ENCODE measurements at regions not wholly inside any gene's neighbourhood (a gene's known extent, or its start where the extent isn't known, plus 50 kb on each side); places are given as distances from the start of the nearest gene placed in this dataset.

DNA sequence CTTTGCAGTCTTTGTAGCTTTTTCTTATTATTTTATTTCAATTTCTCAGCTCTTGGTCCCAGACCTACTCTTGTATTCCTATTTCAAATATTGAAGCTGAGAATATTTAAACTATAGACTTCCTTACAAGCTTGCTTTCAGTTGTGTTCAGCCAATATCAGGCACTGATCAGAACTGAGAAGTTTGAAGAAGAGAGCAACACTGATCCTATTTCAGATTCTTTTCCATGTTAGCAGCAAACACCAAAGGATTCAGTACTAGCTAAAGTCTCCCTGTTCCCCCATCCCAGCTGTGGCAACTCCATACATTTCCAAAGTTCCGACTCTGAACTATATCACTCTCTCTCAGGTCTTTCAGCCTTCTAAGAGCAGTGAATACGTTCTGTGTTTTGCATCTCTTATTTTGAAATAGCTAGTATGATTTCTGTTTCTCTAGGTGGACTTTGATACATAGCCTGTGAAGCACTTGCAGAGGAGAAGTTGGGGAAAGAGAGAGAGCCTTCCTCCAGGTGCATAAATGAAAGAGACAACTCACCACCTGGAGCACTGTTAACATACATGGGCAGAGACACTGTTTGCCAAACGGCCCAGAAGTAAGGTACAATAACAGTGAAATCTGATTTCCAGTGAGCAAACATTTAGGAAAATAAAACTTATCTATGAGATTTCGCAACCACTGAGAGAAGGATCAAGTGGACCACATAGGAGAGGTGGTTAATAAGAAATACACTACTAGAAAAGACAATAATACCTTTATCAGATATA, 135.0 kb upstream of the ZNF804A start:
- WGBS (ENCODE audit: low lambda C conversion rate): 37% methylated on average over 4 of the region's 4 CpGs
- Histone ChIP-seq H2AFZ (ENCODE audit: low read depth) (no peak overlapping the region), H3K4me1 (ENCODE audit: control insufficient read depth in 1 of 2, insufficient read depth in 2 of 2, low read depth in 1 of 2, low read length in 1 of 2) (no peaks in the 10 kb centered on the region)

More for the DNA sequence above, 135.0 kb upstream of the ZNF804A start:
- Histone ChIP-seq H3K27ac (ENCODE audit: low read depth in 2 of 2, low read length in 1 of 2) (no peak overlapping the region), H3K4me3 (ENCODE audit: low read depth in 2 of 2, low read length in 1 of 2) (no peak overlapping the region), H3K9me3 (no peaks in the 10 kb centered on the region), H3K9ac (no peak overlapping the region), H3K27me3 (ENCODE audit: insufficient read depth) (no peaks in the 10 kb centered on the region), H3K36me3 (replicated peaks in 1 of 2; ENCODE audit: control insufficient read depth in 1 of 2, insufficient read depth in 2 of 2, low read length in 1 of 2) (no peaks in the 10 kb centered on the region), H3F3A (replicated peaks; ENCODE audit: insufficient read depth) (no peaks in the 10 kb centered on the region), H4K20me1 (ENCODE audit: insufficient read depth) (no peaks in the 10 kb centered on the region), H3K79me2 (ENCODE audit: insufficient read depth) (no peaks in the 10 kb centered on the region), H3K9me2 (no peaks in the 10 kb centered on the region), H3K4me2 (no peak overlapping the region)
- CTCF ChIA-PET: interaction anchor here (1.3 kb wide), 1 partner anchor 11 kb away, joined by 3 read pairs; no protein-coding TSS in a partner anchor
- TF ChIP-seq, protein P1, sequence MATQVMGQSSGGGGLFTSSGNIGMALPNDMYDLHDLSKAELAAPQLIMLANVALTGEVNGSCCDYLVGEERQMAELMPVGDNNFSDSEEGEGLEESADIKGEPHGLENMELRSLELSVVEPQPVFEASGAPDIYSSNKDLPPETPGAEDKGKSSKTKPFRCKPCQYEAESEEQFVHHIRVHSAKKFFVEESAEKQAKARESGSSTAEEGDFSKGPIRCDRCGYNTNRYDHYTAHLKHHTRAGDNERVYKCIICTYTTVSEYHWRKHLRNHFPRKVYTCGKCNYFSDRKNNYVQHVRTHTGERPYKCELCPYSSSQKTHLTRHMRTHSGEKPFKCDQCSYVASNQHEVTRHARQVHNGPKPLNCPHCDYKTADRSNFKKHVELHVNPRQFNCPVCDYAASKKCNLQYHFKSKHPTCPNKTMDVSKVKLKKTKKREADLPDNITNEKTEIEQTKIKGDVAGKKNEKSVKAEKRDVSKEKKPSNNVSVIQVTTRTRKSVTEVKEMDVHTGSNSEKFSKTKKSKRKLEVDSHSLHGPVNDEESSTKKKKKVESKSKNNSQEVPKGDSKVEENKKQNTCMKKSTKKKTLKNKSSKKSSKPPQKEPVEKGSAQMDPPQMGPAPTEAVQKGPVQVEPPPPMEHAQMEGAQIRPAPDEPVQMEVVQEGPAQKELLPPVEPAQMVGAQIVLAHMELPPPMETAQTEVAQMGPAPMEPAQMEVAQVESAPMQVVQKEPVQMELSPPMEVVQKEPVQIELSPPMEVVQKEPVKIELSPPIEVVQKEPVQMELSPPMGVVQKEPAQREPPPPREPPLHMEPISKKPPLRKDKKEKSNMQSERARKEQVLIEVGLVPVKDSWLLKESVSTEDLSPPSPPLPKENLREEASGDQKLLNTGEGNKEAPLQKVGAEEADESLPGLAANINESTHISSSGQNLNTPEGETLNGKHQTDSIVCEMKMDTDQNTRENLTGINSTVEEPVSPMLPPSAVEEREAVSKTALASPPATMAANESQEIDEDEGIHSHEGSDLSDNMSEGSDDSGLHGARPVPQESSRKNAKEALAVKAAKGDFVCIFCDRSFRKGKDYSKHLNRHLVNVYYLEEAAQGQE (IDR thresholded peaks at IDR 0.05; ENCODE audit: low read depth, low read length): no peak
- TF ChIP-seq EZH2phosphoT487 (IDR thresholded peaks at IDR 0.05; ENCODE audit: borderline replicate concordance, low read depth) (no peak), RXRA (IDR thresholded peaks at IDR 0.05; ENCODE audit: borderline replicate concordance, low read depth) (no peak), TAF1 (IDR thresholded peaks at IDR 0.05; ENCODE audit: borderline replicate concordance, low read depth, low read length) (no peak), FOXJ3 (CRISPR knock-in tag; IDR thresholded peaks at IDR 0.05) (no peak), CHD2 (IDR thresholded peaks at IDR 0.05; ENCODE audit: low read length, partially characterized antibody) (no peak), POLR2AphosphoS5 (IDR thresholded peaks at IDR 0.05; ENCODE audit: low read depth, low read length) (no peak), RFX5 (IDR thresholded peaks at IDR 0.05; ENCODE audit: low read length) (no peak), MEF2A (IDR thresholded peaks at IDR 0.05; ENCODE audit: borderline replicate concordance, low read depth) (no peak), FOSL2 (IDR thresholded peaks at IDR 0.05; ENCODE audit: borderline replicate concordance, low read depth) (no peak), JUND (IDR thresholded peaks at IDR 0.05) (no peak), SIN3A (IDR thresholded peaks at IDR 0.05; ENCODE audit: borderline replicate concordance, low read depth, low read length) (no peak), GATA2 (CRISPR knock-in tag; IDR thresholded peaks at IDR 0.05) (no peak)
- TF ChIP-seq, protein P2, sequence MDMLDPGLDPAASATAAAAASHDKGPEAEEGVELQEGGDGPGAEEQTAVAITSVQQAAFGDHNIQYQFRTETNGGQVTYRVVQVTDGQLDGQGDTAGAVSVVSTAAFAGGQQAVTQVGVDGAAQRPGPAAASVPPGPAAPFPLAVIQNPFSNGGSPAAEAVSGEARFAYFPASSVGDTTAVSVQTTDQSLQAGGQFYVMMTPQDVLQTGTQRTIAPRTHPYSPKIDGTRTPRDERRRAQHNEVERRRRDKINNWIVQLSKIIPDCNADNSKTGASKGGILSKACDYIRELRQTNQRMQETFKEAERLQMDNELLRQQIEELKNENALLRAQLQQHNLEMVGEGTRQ (IDR thresholded peaks at IDR 0.05; ENCODE audit: borderline replicate concordance, low read depth, low read length): no peak
- TF ChIP-seq, protein P3, sequence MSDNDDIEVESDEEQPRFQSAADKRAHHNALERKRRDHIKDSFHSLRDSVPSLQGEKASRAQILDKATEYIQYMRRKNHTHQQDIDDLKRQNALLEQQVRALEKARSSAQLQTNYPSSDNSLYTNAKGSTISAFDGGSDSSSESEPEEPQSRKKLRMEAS (IDR thresholded peaks at IDR 0.05; ENCODE audit: low read depth): no peak
- TF ChIP-seq, protein P4, sequence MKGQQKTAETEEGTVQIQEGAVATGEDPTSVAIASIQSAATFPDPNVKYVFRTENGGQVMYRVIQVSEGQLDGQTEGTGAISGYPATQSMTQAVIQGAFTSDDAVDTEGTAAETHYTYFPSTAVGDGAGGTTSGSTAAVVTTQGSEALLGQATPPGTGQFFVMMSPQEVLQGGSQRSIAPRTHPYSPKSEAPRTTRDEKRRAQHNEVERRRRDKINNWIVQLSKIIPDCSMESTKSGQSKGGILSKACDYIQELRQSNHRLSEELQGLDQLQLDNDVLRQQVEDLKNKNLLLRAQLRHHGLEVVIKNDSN (IDR thresholded peaks at IDR 0.05; ENCODE audit: borderline replicate concordance, low read depth): no peak
- TF ChIP-seq, protein P5, sequence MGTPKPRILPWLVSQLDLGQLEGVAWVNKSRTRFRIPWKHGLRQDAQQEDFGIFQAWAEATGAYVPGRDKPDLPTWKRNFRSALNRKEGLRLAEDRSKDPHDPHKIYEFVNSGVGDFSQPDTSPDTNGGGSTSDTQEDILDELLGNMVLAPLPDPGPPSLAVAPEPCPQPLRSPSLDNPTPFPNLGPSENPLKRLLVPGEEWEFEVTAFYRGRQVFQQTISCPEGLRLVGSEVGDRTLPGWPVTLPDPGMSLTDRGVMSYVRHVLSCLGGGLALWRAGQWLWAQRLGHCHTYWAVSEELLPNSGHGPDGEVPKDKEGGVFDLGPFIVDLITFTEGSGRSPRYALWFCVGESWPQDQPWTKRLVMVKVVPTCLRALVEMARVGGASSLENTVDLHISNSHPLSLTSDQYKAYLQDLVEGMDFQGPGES (IDR thresholded peaks at IDR 0.05; ENCODE audit: low read depth, low read length): no peak
- TF ChIP-seq, protein P6, sequence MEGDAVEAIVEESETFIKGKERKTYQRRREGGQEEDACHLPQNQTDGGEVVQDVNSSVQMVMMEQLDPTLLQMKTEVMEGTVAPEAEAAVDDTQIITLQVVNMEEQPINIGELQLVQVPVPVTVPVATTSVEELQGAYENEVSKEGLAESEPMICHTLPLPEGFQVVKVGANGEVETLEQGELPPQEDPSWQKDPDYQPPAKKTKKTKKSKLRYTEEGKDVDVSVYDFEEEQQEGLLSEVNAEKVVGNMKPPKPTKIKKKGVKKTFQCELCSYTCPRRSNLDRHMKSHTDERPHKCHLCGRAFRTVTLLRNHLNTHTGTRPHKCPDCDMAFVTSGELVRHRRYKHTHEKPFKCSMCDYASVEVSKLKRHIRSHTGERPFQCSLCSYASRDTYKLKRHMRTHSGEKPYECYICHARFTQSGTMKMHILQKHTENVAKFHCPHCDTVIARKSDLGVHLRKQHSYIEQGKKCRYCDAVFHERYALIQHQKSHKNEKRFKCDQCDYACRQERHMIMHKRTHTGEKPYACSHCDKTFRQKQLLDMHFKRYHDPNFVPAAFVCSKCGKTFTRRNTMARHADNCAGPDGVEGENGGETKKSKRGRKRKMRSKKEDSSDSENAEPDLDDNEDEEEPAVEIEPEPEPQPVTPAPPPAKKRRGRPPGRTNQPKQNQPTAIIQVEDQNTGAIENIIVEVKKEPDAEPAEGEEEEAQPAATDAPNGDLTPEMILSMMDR (IDR thresholded peaks at IDR 0.05): no peak
- TF ChIP-seq, protein P7, sequence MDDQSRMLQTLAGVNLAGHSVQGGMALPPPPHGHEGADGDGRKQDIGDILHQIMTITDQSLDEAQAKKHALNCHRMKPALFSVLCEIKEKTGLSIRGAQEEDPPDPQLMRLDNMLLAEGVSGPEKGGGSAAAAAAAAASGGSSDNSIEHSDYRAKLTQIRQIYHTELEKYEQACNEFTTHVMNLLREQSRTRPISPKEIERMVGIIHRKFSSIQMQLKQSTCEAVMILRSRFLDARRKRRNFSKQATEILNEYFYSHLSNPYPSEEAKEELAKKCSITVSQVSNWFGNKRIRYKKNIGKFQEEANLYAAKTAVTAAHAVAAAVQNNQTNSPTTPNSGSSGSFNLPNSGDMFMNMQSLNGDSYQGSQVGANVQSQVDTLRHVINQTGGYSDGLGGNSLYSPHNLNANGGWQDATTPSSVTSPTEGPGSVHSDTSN (IDR thresholded peaks at IDR 0.05): no peak
- POLR2A ChIA-PET: no interaction called here
- no peak for DNase-seq

All from SK-N-SH (cell line).